ENCODE measurements at regions not wholly inside any gene's neighbourhood (a gene's known extent, or its start where the extent isn't known, plus 50 kb on each side); places are given as distances from the start of the nearest gene placed in this dataset.

GRCh38 chr19:32219392-32219791 is 126.0 kb upstream of the ZNF507 start:
- H3K9me3 Mint-ChIP-seq: no peaks in the 10 kb centered on the region
- H3K27me3 Mint-ChIP-seq (ENCODE audit: low read depth, poor library complexity): peaks cover 36% of the 10 kb centered on the region
- no peak overlapping the region for H3K4me3 Mint-ChIP-seq
- no peak overlapping the region for H3K27ac Mint-ChIP-seq
- H3K36me3 Mint-ChIP-seq (ENCODE audit: low read depth): no peaks in the 10 kb centered on the region
- DNase-seq: no peak
- TF ChIP-seq CTCF (IDR thresholded peaks at IDR 0.05): no peak
- peaks cover 17% of the 10 kb centered on the region for H3K4me1 Mint-ChIP-seq

- no peak overlapping the region for H3K27ac Mint-ChIP-seq
- TF ChIP-seq CTCF (IDR thresholded peaks at IDR 0.05): no peak
- H3K27me3 Mint-ChIP-seq (ENCODE audit: low read depth, poor library complexity): peaks cover 41% of the 10 kb centered on the region
- peaks cover 21% of the 10 kb centered on the region for H3K4me1 Mint-ChIP-seq
- no peak for DNase-seq
- H3K9me3 Mint-ChIP-seq: no peaks in the 10 kb centered on the region
- H3K36me3 Mint-ChIP-seq (ENCODE audit: low read depth): no peaks in the 10 kb centered on the region
- no peak overlapping the region for H3K4me3 Mint-ChIP-seq
Measured at GRCh38 chr19:32219881-32220472, 125.4 kb upstream of the ZNF507 start.

- TF ChIP-seq CTCF (IDR thresholded peaks at IDR 0.05): no peak
- H3K4me1 Mint-ChIP-seq: peaks cover 21% of the 10 kb centered on the region
- H3K9me3 Mint-ChIP-seq: no peaks in the 10 kb centered on the region
- no peak overlapping the region for H3K27ac Mint-ChIP-seq
- DNase-seq: no peak
- H3K36me3 Mint-ChIP-seq (ENCODE audit: low read depth): no peaks in the 10 kb centered on the region
- H3K4me3 Mint-ChIP-seq: no peak overlapping the region
- H3K27me3 Mint-ChIP-seq (ENCODE audit: low read depth, poor library complexity): peaks cover 49% of the 10 kb centered on the region
Measured at GRCh38 chr19:32220951-32221350, 124.5 kb upstream of the ZNF507 start.

- peaks cover 59% of the 10 kb centered on the region for H3K27me3 Mint-ChIP-seq (ENCODE audit: low read depth, poor library complexity)
- no peaks in the 10 kb centered on the region for H3K36me3 Mint-ChIP-seq (ENCODE audit: low read depth)
- no peaks in the 10 kb centered on the region for H3K9me3 Mint-ChIP-seq
- H3K27ac Mint-ChIP-seq: no peak overlapping the region
- no peak overlapping the region for H3K4me3 Mint-ChIP-seq
- peaks cover 21% of the 10 kb centered on the region for H3K4me1 Mint-ChIP-seq
- TF ChIP-seq CTCF (IDR thresholded peaks at IDR 0.05): no peak
- DNase-seq: no peak
Measured at GRCh38 chr19:32222556-32222955, 122.9 kb upstream of the ZNF507 start.

- Mint-ChIP-seq H3K36me3 (ENCODE audit: low read depth) (no peaks in the 10 kb centered on the region), H3K27ac (no peak overlapping the region), H3K4me1 (peaks cover 21% of the 10 kb centered on the region), H3K4me3 (peak overlapping the region; percentile 20), H3K9me3 (no peaks in the 10 kb centered on the region), H3K27me3 (ENCODE audit: low read depth, poor library complexity) (peaks cover 59% of the 10 kb centered on the region)
- no peak for DNase-seq
- no peak for TF ChIP-seq CTCF (IDR thresholded peaks at IDR 0.05)
Measured at GRCh38 chr19:32223106-32223505, 122.3 kb upstream of the ZNF507 start.

- no peak overlapping the region for H3K27ac Mint-ChIP-seq
- H3K9me3 Mint-ChIP-seq: no peaks in the 10 kb centered on the region
- H3K4me3 Mint-ChIP-seq: peak overlapping the region; percentile 84
- DNase-seq: no peak
- peaks cover 63% of the 10 kb centered on the region for H3K27me3 Mint-ChIP-seq (ENCODE audit: low read depth, poor library complexity)
- TF ChIP-seq CTCF (IDR thresholded peaks at IDR 0.05): no peak
- H3K4me1 Mint-ChIP-seq: peaks cover 21% of the 10 kb centered on the region
- H3K36me3 Mint-ChIP-seq (ENCODE audit: low read depth): no peaks in the 10 kb centered on the region
Measured at GRCh38 chr19:32223595-32224370, 121.6 kb upstream of the ZNF507 start.

Data from nephron progenitor cell (in vitro differentiated cells).